GM12872 (cell line): ENCODE measurements at regions not wholly inside any gene's neighbourhood (a gene's known extent, or its start where the extent isn't known, plus 50 kb on each side); places are given as distances from the start of the nearest gene placed in this dataset.

ENCODE experiments used
- TF ChIP-seq, protein P1 (sequence below): IDR thresholded peaks from 3 replicates; pipeline ENCODE4 v1.5.1; 2011; ENCODE audit warnings: low read depth, mild to moderate bottlenecking, low read length, moderate library complexity; ENCODE audit not compliant: insufficient read depth

DNA sequence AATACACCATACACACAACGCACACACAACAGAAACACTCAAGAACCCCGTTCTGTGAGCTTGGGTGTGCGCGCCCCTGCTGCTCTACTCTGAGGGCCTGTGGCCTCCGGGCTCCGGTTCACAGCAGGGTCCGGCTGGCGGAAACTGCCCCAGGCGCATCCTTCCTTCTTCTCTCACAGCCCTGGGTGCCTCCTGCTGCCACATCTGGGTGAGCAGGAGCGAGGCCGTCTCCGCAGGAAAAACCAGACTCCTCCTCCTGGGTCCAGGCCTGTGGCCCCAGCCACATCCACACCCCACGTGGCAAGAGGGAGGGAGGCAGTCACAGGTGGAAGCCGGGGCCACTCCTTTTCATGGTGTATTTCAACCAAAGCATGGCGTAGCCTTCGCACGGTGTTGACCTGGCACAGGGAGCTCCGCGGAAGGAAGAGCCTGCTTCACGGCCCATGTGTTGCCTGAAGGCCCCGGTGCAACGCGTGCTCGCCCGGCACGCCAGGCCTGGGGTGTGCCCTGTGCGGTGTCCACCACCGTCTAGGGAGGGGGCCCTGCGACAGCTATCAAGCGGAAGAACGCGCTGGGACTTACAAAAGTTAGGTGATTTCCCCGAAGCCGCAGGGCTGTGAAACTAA is 1502.7 kb downstream of the TBC1D22A start:
- TF ChIP-seq, protein P1, sequence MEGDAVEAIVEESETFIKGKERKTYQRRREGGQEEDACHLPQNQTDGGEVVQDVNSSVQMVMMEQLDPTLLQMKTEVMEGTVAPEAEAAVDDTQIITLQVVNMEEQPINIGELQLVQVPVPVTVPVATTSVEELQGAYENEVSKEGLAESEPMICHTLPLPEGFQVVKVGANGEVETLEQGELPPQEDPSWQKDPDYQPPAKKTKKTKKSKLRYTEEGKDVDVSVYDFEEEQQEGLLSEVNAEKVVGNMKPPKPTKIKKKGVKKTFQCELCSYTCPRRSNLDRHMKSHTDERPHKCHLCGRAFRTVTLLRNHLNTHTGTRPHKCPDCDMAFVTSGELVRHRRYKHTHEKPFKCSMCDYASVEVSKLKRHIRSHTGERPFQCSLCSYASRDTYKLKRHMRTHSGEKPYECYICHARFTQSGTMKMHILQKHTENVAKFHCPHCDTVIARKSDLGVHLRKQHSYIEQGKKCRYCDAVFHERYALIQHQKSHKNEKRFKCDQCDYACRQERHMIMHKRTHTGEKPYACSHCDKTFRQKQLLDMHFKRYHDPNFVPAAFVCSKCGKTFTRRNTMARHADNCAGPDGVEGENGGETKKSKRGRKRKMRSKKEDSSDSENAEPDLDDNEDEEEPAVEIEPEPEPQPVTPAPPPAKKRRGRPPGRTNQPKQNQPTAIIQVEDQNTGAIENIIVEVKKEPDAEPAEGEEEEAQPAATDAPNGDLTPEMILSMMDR: no peak

DNA sequence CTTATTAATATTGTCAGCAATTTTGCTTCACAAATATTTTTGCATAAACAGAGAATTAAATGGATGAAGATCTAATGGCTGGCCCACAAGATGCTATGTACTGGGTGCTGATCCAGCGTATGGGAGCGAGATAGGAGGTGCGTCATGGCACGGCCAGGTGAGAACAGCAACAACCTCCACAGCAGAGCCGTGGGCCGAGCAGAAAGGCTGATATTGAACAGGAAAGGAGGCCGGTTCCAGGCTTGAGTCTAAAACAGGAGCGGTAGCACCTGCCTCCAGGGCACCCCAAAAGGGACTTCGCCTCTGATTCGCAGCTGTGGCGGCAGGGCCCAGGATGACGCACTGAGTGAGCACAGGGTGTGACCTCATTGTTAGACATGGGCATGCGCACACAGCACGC is 1502.1 kb downstream of the TBC1D22A start:
- TF ChIP-seq, protein P1: no peak

DNA sequence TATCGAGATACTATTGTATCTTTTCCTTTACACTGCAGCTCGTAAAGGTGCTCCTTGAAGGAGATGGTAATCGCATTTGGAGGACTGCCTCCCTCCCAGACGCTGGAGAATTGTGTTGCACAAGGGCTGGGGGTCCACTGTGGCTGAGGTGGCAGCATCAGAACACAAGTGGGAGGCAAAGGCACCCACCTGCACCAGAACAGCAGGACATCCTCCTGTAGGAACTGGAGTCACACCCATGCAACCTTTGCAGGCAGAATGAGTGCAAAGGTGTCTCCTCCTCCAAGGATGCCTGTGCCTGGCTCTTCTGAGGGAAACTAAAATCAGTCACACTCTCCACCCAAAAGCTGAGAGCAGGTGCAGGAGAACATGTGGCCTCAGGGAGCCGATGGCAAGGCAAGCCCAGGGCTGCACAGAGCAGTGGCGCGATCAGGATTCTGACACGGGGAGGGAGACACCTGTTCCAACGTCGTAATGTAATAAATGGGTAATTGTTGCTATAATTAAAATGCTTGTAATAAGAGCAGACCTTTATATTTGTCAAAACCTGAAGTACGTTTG is 1501.4 kb downstream of the TBC1D22A start:
- TF ChIP-seq, protein P1: no peak

DNA sequence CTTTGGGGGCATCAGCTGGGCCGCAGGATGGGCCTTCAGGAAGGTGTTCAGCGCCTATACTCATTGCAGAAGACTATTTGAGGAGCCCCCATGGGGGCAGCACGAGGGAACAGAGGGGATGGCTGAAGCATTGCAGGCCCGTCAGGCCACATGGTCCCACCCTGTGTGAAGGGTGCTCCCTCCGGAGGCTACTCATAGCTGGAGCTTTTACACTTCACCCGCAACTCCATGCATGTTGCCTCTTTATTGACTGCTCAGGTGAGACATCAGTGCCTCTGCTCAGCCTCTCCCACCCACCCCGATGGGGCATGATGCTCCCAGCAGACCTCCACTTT is 1500.9 kb downstream of the TBC1D22A start:
- TF ChIP-seq, protein P1: no peak

DNA sequence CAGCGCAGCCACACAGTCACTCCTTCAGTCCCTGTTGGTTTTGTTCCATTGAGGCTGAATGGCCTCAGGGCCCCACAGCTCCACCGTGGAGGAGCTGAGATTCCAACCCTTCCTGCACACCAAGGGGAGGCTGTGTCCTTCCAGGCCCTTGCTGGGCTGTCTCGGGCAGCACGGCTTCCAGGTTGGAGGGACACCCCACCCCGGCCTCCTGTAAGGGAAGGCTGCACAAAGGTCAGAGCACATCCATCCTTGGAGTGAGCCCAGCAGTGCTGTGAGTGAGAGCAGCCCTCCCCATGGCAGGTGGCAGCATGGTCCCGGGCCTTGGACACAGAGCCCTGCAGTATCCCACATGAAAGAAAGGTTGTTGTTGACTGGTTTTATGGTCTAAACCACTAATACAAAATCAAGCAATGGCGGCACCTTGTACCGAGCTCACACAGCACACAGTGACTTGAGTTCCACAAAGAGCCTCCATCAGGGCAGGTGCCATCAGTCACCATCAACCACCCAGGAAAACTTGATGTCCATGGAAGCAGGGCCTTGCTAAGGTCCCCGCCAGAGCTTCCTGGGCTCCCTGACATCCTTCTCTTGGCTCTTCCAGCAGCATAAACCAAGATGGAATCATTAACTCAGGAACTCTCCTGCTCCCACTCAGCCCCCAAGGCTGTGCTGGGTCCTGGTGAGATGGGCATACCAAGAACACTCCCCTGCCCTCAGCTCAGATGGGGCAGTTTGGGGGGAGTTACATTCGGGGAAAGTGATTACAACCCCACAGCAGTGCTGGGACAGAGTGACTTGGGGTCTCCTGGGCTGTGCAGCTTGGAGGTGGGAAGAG is 1500.4 kb downstream of the TBC1D22A start:
- TF ChIP-seq, protein P1: no peak

DNA sequence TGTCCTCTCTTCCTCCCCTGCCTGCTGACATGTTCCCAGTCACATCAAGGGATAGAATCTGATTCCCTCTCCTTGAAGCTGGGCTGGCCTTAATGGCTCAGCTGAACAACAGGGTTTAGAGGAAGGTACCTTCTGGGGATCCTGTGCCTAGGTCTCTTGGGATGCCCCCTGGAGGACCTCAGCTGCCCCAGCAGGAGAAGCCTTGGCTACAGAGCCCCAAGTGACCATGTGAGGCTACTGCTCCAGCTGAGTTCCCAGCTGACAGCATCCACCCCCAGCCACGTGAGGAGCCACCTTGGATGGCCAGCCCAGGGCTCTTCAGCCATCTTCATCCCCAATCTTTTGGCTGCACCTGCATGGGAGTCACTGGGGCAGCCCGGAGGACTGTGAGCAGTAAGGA is 1499.3 kb downstream of the TBC1D22A start:
- TF ChIP-seq, protein P1: 0 out of 3 replicates have a peak, but pooled peaks have one; percentile 4

DNA sequence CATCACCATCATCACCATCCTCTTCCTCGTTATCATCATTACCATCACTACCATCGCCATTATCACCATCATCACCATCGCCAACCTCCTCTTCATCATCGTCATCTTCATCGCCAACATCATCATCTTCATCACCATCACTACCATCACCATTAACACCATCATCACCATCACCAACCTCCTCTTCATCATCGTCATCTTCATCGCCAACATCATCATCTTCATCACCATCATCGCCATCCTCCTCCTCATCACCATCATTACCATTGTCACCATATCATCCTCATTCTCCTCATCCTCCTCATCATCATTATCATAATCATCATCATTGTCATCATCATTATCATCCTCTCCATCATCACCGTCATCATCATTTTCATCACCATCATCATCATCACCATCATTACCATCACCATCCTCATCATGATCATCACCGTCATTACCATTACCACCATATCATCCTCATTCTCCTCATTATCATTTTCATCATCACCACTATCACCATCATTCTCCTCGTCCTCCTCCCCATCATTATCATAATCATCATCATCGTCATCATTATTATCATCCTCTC is 1498.7 kb downstream of the TBC1D22A start:
- TF ChIP-seq, protein P1: no peak
